HG02623 (cell line): ENCODE measurements at regions not wholly inside any gene's neighbourhood (a gene's known extent, or its start where the extent isn't known, plus 50 kb on each side); places are given as distances from the start of the nearest gene placed in this dataset.

Experiments used
- ATAC-seq: cut with Tn5 transposase; IDR thresholded peaks from one replicate; pipeline ENCODE4 v1.9.1; 2021; ENCODE audit warnings: moderate library complexity; ENCODE audit not compliant: unreplicated experiment

DNA sequence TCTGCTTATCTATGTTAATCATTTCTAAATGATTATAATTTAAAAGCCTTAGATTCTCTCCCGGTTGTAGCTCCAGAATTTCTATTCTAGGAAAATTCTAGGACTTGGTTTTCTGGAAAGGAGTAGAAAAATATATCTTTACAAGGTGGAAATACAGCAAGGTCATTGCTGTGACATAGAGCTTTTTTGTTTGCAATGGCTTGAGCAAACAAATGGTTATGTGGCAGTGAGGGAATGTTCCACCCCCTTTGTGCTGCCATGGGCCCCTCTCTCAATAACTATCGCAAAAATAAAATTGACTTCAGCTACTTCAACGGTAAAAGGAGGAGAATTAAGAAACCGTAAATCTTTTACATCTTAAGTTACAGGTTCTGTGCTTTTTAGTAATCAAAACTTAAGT is 517.1 kb downstream of the EPHA3 start:
- ATAC-seq = no peak

DNA sequence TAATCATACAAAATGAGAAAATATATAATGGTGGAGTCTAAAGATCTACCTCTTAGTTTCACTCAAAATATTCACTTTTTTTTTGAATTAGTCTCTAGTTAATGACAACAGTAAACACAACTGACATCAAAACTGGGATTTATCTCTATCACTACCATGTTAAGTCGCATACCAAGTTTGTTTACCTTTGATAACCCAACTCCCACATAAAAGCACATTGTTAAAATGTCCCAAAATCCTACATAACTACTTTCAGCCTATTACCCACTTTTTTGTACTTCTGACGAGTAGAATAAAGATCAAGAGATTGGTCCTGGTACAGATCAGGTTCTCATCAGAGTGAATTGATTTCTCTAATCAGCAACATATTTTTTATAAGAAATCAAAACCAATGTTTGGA is 518.5 kb downstream of the EPHA3 start:
- no peak for ATAC-seq

DNA sequence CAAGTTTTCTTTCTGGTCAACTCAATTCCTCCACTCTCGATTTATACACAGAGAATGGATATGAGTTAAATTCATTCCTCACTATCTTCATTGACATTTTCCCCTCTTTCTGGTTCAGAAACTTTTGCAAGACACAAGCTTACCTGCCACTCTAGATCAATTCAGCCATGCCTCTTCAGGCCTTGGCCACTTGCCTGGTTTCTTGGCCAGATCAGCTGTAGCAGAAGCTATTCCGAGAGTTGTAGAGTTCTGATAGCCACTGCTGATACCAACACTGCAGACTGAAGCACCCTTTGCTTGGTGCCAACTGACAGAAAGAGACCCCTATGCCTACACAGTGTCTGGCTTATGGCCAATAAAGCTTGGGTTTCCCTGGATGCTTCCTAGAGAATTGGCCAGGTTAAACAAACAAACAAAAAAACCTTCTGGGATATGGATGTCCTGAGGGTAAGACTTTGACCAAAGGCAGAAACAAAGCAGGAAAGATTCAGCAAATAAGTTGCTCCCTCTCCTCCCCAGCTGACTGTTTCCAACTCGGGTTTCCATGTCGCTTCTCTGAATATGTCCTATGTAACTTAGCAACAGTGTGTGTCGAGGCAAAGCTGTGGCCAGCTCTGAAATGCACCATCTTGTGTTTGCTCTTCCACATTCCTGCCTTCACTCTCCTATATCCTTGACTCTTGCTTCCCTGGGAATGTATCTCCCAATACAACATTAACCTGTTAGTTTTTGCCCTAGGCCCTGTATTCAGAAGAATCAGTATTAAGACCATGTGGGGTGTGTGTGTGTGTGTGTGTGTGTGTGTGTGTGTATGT is 521.6 kb downstream of the EPHA3 start:
- ATAC-seq = no peak

DNA sequence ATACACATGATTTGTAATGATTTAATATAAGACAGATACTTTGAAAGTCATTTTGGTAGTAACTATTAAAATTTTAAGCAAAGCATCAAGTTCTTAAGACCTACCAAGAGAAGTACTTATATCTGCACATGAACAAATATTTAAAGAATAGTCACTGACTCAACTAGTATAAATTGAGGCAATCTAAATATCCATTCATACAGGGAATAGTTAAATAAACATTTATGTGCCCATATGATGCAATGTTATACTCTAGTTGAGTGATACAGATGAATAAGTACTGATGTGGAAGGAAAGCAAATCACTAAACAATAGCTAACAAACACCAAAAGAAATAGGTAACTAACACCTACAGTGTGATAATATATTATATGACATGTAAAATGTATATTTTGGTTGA is 527.7 kb downstream of the EPHA3 start:
- ATAC-seq = no peak

DNA sequence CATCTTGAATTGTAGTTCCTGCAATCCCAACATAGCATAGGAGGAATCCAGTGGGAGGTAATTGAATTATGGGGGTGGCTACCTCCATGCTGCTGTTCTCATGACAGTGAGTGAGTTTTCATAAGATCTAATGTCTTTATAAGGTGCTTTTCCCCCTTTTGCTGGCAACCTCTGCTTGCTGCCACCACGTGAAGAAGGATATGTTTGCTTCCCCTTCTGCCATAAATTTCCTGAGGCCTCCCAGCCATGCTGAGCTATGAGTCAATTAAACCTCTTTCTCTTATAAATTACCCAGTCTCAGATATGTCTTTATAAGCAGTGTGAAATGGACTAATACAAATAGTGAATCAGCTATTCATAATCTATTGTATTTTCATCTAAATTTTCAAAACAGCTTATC is 537.3 kb downstream of the EPHA3 start:
- ATAC-seq = no peak

DNA sequence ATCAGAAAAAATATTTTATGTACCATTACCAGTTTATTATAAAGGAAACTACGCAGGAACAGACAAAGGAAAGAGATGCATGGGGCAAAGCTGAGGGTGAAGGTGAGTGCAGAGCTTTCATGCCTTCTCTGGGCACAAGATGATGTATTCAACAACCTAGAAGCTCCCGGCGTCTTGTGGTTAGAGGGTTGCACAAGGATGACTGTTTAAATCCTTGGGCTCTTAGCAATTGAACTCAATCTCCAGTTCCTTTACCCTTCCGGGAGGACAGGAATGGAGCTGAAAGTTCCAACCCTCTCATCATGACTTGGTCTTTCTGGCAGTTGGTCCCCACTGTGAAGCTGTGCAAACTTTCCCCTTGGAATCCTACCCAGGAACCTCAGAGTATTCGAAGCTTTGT is 542.0 kb downstream of the EPHA3 start:
- ATAC-seq = no peak

DNA sequence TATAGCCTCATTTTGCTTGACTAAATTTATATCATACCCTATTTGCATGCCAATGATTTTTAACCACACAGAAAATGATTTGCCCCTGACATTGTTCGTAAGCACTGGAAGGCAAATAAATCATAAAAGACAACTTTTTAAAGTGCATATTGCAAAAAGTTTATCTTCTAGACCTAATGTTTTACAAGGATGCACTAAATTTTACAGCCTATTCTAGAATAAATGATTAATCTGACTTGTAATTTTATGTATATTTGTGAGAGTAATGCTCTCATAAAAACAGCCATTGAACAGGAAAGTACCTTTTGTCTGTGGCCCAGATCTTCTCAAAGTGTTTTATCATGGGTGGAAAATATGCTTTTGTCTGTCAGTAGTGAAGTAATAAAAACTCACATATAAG is 546.6 kb downstream of the EPHA3 start:
- ATAC-seq = no peak

DNA sequence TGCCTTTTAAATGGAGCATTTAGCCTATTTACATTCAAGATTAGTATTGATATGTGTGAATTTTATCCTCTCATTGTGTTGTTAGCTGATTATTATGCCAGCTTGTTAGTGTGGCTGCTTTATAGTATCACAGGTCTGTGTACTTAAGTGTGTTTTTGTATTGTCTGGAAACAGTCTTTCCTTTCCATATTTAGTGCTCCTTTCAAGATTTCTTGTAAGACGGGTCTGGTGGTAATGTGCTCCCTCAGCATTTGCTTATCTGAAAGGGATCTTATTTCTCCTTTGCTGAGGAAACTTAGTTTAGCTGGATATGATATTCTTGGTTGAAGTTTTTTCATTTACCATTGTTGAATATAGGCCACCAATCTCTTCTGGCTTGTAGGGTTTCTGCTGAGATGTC is 549.0 kb downstream of the EPHA3 start:
- ATAC-seq = no peak

DNA sequence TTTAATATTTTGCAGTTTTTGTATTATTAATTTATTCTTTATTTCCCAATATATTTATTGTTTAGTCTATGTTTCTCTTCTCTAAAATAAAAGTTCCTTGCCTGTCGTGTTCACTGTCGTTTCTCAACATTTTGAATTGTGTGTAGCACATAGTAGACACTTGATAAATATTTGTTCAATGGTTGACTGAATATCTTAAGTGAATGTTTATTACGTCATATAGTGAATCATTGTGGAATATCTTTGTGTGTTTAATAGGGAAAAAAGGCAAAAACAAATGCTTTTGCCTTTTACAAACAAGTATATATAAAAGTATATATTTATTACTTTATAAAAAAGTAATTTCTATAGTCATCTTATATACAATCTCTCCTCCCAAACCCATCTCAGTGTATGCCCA is 572.3 kb downstream of the EPHA3 start:
- ATAC-seq = no peak

DNA sequence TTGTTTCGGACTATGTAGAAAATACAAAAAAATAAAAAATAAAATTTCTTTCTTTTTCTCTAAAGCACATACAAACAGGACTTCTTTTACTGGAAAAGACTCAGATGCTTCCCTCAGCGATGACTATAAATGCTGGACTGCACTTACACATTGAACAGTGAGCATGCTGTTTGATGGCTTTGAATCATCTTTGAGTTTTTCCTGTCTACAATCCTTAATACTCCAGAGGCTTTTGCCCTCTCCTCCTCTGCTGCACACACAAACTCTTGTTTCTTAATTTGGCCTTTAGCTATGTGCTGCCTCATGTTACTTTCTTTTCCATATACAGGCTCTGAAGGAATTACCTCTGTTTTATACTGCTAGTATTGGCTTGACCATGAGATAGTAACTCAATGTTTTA is 575.1 kb downstream of the EPHA3 start:
- ATAC-seq = no peak

DNA sequence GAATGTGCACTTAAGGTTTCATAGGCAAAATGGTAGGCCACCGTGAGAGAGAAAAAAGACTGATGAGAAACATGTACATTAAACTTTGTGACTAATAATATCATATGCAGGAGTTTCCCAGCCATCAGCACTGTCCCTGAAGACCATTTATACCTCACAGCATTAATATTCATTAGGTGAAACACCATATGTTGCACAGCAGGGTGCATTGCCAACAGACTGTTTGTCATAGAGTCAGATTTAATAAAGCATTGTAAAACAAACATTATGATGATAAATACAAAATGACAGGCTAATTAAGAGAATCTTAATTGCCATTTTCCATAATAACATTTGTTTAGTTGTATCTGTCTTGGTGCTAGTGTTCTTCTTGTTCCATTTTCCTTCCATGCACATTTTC is 578.3 kb downstream of the EPHA3 start:
- ATAC-seq = no peak

DNA sequence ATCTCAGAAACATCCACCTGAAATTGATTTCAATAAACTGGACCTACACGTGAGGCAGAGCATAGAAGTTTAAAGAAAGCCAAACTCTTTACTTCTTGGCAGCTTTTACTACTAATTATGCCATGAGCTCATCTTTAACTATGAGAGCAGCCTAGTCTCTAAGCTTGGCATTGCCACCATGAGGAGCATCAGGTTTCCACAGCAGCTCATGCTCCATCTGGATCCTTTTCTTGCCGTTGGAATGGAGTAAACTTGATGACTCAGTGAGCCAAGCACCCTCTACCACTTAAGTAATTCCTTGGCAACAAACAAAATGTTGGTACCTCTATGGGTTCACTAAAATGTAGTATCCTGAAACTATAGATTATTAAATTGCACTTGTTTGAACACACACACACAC is 583.2 kb downstream of the EPHA3 start:
- no peak for ATAC-seq

DNA sequence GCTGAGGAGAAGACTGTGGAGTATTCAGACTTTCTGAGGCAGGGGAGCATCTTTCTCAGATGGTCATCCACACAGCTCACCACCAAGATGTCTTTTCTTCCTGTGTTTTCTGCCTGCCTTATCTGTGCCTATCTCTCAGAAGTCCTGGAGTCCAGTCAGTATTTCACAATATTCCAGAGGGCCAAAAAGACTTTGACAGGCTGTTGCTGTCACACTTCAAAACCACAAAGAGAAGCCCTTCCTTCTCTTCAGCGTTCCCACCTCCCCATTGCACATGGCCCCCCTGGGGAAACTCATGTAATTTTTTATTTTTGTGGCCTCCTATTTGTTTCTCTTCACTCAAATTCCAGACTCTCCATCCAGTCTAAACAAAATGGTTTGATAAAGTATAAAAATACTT is 585.2 kb downstream of the EPHA3 start:
- ATAC-seq = no peak

DNA sequence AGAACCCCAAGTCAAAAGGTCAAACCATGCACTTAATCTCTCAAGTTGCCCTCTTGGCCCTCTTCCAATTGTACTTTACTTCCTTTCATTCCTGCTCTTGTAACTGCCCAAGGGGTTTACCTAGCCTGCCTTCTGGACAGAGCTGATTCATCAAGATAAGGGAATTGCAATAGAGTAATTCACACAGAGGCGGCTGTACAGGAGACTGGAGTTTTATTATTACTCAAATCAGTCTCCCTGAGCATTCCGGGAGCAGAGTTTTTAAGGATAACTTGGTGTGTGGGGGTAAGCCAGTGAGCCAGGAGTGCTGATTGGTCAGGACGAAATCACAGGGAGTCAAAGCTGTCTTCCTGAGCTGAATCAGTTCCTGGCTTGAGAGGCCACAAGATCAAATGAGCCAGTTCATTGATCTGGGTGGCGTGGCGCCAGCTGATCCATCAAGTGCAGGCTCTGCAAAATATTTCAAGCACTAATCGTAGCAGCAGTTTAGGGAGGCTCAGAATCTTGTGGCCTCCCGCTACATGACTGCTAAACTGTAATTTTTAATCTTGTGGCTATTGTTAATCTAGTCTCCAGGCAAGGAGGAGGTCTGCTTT is 590.0 kb downstream of the EPHA3 start:
- ATAC-seq = no peak

DNA sequence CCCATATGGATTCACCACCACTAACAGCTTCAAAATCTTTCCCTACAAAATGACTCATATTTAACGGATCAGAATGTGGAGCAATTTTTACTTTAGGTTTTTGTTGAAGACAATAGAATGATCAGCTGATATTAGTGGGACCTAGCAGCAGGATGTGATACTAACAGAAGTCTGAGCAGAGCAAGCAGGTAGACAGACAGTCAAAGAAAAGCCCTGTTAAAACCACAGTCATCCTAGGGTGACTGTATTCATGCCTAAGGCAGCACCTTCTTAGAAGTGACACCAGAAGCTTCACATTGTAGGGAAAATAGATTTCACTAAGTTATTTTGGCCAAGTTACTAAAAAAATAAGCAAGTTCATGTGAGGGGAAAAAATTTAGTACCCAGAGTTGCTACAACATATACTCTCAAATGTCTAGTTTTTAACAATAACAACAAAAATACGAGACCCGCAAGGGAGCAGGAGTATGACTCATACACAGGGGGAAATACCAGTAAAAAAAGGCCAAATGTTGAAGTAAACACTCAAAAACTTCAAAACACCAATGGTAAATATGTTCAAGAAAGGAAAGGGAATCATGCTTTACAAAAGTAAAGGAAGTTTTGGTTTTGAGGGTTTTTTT is 590.9 kb downstream of the EPHA3 start:
- ATAC-seq = no peak

DNA sequence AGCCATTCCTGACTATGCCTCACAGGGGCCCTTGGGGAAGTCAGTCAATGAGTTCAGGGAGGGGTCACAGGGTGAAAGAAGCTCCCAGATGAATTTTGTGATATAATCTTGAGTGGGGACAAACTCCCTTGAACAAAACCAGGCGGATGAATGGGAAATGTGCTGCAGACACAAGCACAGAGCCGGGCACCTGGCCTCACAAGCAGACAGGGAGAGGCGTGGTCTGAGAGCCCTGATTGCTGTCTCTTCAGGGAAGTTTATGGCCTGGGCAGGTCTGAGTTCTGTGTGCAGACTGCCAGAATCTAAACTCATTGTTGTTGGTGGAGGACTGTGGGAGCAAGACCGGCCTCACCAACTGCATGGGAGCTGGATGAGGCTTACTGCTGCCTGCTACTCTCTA is 591.8 kb downstream of the EPHA3 start:
- no peak for ATAC-seq

DNA sequence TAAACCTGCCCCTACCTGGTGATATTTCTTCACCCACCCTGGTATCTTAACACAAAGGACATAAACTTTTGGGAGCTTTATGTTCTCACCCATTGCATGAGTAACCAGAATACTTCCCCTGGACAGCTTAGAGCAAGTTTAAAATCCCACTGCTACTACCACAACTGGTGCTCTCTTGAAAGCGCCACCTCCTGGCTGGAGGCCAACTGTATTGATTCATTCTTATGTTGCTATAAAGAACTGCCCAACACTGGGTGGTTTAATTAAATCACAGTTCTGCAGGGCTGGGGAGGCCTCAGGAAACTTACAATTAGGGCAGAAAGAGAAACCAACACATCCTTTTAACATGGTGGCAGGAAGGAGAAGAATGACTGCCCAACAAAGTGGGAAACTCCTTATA is 592.4 kb downstream of the EPHA3 start:
- ATAC-seq = no peak

DNA sequence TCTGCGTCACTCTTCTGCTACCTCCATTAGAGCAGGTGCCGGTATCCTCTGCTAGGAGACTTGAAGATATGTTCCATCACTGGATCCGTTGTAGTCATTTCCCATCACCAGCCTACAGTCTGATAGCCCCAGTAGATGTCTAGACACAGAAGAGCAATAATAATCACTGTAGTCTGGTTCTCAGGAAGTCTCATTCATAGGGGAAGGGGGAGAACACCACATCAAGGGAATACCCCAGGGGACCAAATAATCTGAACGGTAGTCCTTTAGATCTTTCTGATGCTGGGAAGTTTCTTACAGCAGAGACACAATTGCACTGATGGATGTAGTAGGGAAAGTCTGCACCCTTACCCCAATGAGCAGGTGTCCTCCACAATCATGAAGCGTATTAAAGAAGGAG is 595.0 kb downstream of the EPHA3 start:
- ATAC-seq = no peak

DNA sequence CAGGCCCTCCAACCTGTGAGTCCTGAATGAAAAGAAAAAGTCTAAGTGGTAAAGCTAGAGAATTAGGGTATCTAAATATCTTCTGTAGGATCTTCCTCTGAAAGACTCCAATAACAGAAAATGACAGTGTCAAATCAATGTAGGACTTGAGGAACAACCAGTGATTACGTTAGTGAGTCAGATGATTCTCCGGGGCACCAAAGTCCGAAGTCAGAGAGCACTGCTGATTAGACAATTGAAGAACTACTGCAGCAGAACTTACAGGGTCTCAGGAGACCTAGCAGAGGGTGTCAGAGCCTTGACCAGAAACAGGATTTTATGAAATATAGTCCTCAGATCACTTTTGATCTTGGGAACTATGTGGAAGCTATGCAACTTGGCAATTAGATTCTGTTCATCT is 605.8 kb downstream of the EPHA3 start:
- ATAC-seq = no peak

DNA sequence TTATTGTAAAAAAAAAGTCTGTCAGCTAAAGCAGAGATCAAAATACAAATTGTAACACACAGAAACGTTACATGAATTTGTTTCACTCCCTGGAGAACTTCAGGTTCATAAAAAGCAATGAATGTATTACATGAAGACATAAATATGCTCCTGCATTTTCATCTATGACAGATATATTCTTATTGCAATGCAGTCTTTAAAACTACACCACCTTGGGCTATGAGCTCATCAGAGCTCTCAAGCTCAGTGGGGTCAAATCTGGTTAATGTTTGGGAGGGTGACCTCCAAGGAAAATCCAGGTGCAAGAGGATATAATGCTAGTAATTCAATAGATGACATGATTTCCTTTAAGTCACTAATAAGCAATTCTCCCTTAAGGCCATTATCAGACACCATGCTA is 606.8 kb downstream of the EPHA3 start:
- no peak for ATAC-seq

DNA sequence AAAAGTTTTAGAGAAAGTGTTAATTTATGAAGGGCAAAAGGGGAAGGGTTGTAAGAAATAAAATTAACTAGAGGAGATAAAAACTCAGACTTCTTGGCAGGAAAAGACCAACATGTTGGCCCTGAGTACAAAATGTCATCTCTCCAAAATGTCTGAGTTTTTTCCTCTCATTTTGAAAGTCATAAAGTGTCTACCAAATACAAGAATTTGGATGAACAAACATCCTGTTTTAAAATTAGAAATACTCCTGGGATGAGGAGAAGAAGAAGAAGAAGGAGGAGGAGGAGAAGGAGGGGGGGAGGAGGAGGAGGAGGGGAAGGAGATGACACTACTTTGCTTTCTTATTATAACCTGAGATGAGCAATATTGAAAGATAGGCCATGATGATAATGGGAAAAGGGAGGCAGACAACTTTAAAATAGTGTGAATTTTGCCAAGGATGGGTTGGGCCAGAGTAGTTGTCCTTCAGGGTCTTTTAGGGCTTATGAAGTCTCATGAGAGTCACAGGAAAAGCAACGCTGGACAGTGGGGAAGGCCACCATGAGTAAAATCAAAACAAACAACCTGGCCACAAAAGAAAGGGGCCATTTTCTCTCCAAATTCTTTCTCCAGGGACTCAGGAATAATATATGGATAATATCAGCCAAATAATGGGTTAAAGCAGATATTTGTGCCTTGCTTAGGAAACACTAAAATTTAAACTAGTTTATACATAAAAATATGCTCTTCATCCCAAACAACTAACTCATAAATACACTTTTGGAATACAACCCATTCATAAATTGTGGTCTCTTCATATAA is 632.9 kb downstream of the EPHA3 start:
- ATAC-seq = no peak

DNA sequence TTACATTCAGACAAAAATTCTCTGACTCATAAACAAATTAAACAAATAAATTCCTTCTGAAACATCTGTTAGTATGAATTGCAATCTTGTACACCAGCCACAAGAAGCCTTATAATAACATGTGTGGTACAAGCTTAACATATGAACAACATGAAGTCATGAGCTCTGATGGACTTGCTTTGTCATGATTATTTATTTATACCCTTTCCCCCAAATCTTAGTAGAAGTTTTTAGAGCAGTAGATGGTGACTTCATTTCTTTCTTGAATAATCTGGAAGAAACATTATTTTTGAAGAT is 633.4 kb downstream of the EPHA3 start:
- no peak for ATAC-seq
